Esophagus squamous epithelium (tissue), 4 donors: ENCODE measurements at regions not wholly inside any gene's neighbourhood (a gene's known extent, or its start where the extent isn't known, plus 50 kb on each side); places are given as distances from the start of the nearest gene placed in this dataset.
"Not testable (repeated sequence)": the region's sequence is repeated elsewhere in the genome, so short reads cannot be mapped to it uniquely, and the experiment has no call there.

Source experiments
- POLR2A ChIP-seq, 4 donors: fragments of 450-650 bp; IDR thresholded peaks; one replicate each; pipeline ENCODE4 v1.6.1; 2017; ENCODE audit warnings: antibody characterized with exemption in 4 of 4, mild to moderate bottlenecking in 4 of 4, moderate library complexity in 3 of 4
- TF ChIP-seq, protein P1 (sequence below), 6 experiments: fragments of 450-650 bp in 4 of 6; fragments of 200-600 bp in 2 of 6; sonication (generic) in 2 of 6; IDR thresholded peaks; one replicate each; pipeline ENCODE4 v1.5.1; 2016 to 2019; ENCODE audit warnings: antibody characterized with exemption in 6 of 6, mild to moderate bottlenecking in 4 of 6, moderate library complexity in 4 of 6

DNA sequence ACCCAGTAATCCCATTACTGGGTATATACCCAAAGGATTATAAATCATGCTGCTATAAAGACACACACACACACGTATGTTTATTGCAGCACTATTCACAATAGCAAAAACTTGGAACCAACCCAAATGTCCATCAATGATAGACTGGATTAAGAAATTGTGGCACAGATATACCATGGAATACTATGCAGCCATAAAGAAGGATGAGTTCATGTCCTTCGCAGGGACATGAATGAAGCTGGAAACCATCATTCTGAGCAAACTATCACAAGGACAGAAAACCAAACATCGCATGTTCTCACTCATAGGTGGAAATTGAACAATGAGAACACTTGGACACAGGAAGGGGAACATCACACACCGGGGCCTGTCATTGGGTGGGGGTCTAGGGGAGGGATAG is 54.6 kb upstream of the CSRP2 start:
- TF ChIP-seq, protein P1, sequence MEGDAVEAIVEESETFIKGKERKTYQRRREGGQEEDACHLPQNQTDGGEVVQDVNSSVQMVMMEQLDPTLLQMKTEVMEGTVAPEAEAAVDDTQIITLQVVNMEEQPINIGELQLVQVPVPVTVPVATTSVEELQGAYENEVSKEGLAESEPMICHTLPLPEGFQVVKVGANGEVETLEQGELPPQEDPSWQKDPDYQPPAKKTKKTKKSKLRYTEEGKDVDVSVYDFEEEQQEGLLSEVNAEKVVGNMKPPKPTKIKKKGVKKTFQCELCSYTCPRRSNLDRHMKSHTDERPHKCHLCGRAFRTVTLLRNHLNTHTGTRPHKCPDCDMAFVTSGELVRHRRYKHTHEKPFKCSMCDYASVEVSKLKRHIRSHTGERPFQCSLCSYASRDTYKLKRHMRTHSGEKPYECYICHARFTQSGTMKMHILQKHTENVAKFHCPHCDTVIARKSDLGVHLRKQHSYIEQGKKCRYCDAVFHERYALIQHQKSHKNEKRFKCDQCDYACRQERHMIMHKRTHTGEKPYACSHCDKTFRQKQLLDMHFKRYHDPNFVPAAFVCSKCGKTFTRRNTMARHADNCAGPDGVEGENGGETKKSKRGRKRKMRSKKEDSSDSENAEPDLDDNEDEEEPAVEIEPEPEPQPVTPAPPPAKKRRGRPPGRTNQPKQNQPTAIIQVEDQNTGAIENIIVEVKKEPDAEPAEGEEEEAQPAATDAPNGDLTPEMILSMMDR (IDR thresholded peaks at IDR 0.05), result not testable (repeated sequence)
- not testable (repeated sequence) for TF ChIP-seq POLR2A (IDR thresholded peaks at IDR 0.05)
